ENCODE measurements at regions not wholly inside any gene's neighbourhood (a gene's known extent, or its start where the extent isn't known, plus 50 kb on each side); places are given as distances from the start of the nearest gene placed in this dataset.

- no peak for TF ChIP-seq POLR2AphosphoS5 (IDR thresholded peaks at IDR 0.05; ENCODE audit: low read depth, low read length)
- TF ChIP-seq TAF1 (IDR thresholded peaks at IDR 0.05; ENCODE audit: borderline replicate concordance, insufficient read depth, low read length), result no peak
- no peak for TF ChIP-seq FOXP2 (optimal IDR thresholded peaks at IDR 0.05; ENCODE audit: borderline replicate concordance, extremely low read depth, extremely low read length, insufficient read depth)
- TF ChIP-seq SIN3A (IDR thresholded peaks at IDR 0.05; ENCODE audit: borderline replicate concordance, insufficient read depth, low read length), result no peak
- TF ChIP-seq REST (IDR thresholded peaks at IDR 0.05; ENCODE audit: insufficient read depth in 1 of 2, low read depth in 2 of 2, low read length in 2 of 2), result no peak
Observed at GRCh38 chr3:82761858-82762257, 1000.4 kb upstream of the GBE1 start.

- no peak for TF ChIP-seq POLR2AphosphoS5 (IDR thresholded peaks at IDR 0.05; ENCODE audit: low read depth, low read length)
- no peak for TF ChIP-seq REST (IDR thresholded peaks at IDR 0.05; ENCODE audit: insufficient read depth in 1 of 2, low read depth in 2 of 2, low read length in 2 of 2)
- no peak for TF ChIP-seq TAF1 (IDR thresholded peaks at IDR 0.05; ENCODE audit: borderline replicate concordance, insufficient read depth, low read length)
- TF ChIP-seq FOXP2 (optimal IDR thresholded peaks at IDR 0.05; ENCODE audit: borderline replicate concordance, extremely low read depth, extremely low read length, insufficient read depth), result no peak
- TF ChIP-seq SIN3A (IDR thresholded peaks at IDR 0.05; ENCODE audit: borderline replicate concordance, insufficient read depth, low read length), result no peak
Observed at GRCh38 chr3:82745544-82745943, 984.1 kb upstream of the GBE1 start.

GRCh38 chr3:82743196-82743595 is 981.8 kb upstream of the GBE1 start:
- TF ChIP-seq SIN3A (IDR thresholded peaks at IDR 0.05; ENCODE audit: borderline replicate concordance, insufficient read depth, low read length) (no peak), POLR2AphosphoS5 (IDR thresholded peaks at IDR 0.05; ENCODE audit: low read depth, low read length) (no peak), REST (IDR thresholded peaks at IDR 0.05; ENCODE audit: insufficient read depth in 1 of 2, low read depth in 2 of 2, low read length in 2 of 2) (no peak), FOXP2 (optimal IDR thresholded peaks at IDR 0.05; ENCODE audit: borderline replicate concordance, extremely low read depth, extremely low read length, insufficient read depth) (no peak), TAF1 (IDR thresholded peaks at IDR 0.05; ENCODE audit: borderline replicate concordance, insufficient read depth, low read length) (no peak)

GRCh38 chr3:82741346-82741745 is 979.9 kb upstream of the GBE1 start:
- TF ChIP-seq SIN3A (IDR thresholded peaks at IDR 0.05; ENCODE audit: borderline replicate concordance, insufficient read depth, low read length), result no peak
- no peak for TF ChIP-seq FOXP2 (optimal IDR thresholded peaks at IDR 0.05; ENCODE audit: borderline replicate concordance, extremely low read depth, extremely low read length, insufficient read depth)
- TF ChIP-seq POLR2AphosphoS5 (IDR thresholded peaks at IDR 0.05; ENCODE audit: low read depth, low read length), result no peak
- no peak for TF ChIP-seq REST (IDR thresholded peaks at IDR 0.05; ENCODE audit: insufficient read depth in 1 of 2, low read depth in 2 of 2, low read length in 2 of 2)
- TF ChIP-seq TAF1 (IDR thresholded peaks at IDR 0.05; ENCODE audit: borderline replicate concordance, insufficient read depth, low read length), result no peak

- TF ChIP-seq FOXP2 (optimal IDR thresholded peaks at IDR 0.05; ENCODE audit: borderline replicate concordance, extremely low read depth, extremely low read length, insufficient read depth) (no peak), REST (IDR thresholded peaks at IDR 0.05; ENCODE audit: insufficient read depth in 1 of 2, low read depth in 2 of 2, low read length in 2 of 2) (no peak), SIN3A (IDR thresholded peaks at IDR 0.05; ENCODE audit: borderline replicate concordance, insufficient read depth, low read length) (no peak), POLR2AphosphoS5 (IDR thresholded peaks at IDR 0.05; ENCODE audit: low read depth, low read length) (no peak), TAF1 (IDR thresholded peaks at IDR 0.05; ENCODE audit: borderline replicate concordance, insufficient read depth, low read length) (no peak)
Observed at GRCh38 chr3:82739390-82739789, 977.9 kb upstream of the GBE1 start.
